Neural cell (in vitro differentiated cells): ENCODE measurements at regions not wholly inside any gene's neighbourhood (a gene's known extent, or its start where the extent isn't known, plus 50 kb on each side); places are given as distances from the start of the nearest gene placed in this dataset.

Experiments
- H2AFZ ChIP-seq: fragments of 200-600, 300-800 bp; sonication (generic), shearing (Covaris generic); 2 replicates; pipeline ENCODE4 v1.6.0; 2014; ENCODE audit warnings: low read depth, mild to moderate bottlenecking, antibody characterized with exemption, low read length, moderate library complexity
- H3F3A ChIP-seq: fragments of 200-600 bp; shearing (Covaris generic); 2 replicates; pipeline ENCODE4 v1.6.1; 2016; ENCODE audit warnings: mild to moderate bottlenecking, moderate library complexity, mixed read lengths, antibody characterized with exemption, low read length; ENCODE audit not compliant: insufficient read depth, poor library complexity, severe bottlenecking
- H3K27ac ChIP-seq: fragments of 200-600, 300-800 bp; sonication (generic), shearing (Covaris generic); 2 replicates; pipeline ENCODE4 v1.5.1; 2014; ENCODE audit warnings: mild to moderate bottlenecking, low read length, moderate library complexity
- H3K27me3 ChIP-seq: fragments of 300-800, 200-600 bp; sonication (generic), shearing (Covaris generic); 2 replicates; pipeline ENCODE4 v1.6.0; 2014; ENCODE audit warnings: mild to moderate bottlenecking, low read depth, low read length, moderate library complexity; ENCODE audit not compliant: insufficient read depth
- H3K36me3 ChIP-seq: fragments of 300-800, 200-600 bp; sonication (generic), shearing (Covaris generic); 2 replicates; pipeline ENCODE4 v1.5.1; 2014; ENCODE audit warnings: mild to moderate bottlenecking, antibody characterized with exemption, low read length, moderate library complexity; ENCODE audit not compliant: insufficient read depth
- H3K4me2 ChIP-seq: fragments of 300-800, 200-600 bp; sonication (generic), shearing (Covaris generic); 2 replicates; pipeline ENCODE4 v1.6.0; 2014; ENCODE audit warnings: mild to moderate bottlenecking, low read length
- H3K4me3 ChIP-seq: fragments of 300-800, 200-600 bp; sonication (generic), shearing (Covaris generic); 2 replicates; pipeline ENCODE4 v1.5.1; 2014; ENCODE audit warnings: mild to moderate bottlenecking, low read length, moderate library complexity
- H3K79me2 ChIP-seq: fragments of 200-600 bp; shearing (Covaris generic); replicated peaks from 2 replicates; pipeline ENCODE4 v1.6.0; 2014; ENCODE audit warnings: mild to moderate bottlenecking, low read length, moderate library complexity; ENCODE audit not compliant: insufficient read depth
- H3K9ac ChIP-seq: fragments of 300-800, 200-600 bp; sonication (generic), shearing (Covaris generic); 2 replicates; pipeline ENCODE4 v1.6.1; 2016; ENCODE audit warnings: mild to moderate bottlenecking, low read length, mixed read lengths
- H3K9me2 ChIP-seq: fragments of 200-600 bp; shearing (Covaris generic); 2 replicates; pipeline ENCODE4 v1.6.1; 2016; ENCODE audit warnings: mild to moderate bottlenecking, low read length, mixed read lengths; ENCODE audit not compliant: insufficient read depth
- H3K9me3 ChIP-seq: fragments of 200-600, 300-800 bp; sonication (generic), shearing (Covaris generic); 2 replicates; pipeline ENCODE4 v1.6.1; 2016; ENCODE audit warnings: mild to moderate bottlenecking, mixed run types, low read length, moderate library complexity, mixed read lengths
- H4K20me1 ChIP-seq: fragments of 200-600 bp; shearing (Covaris generic); 2 replicates; pipeline ENCODE4 v1.6.1; 2016; ENCODE audit warnings: mild to moderate bottlenecking, mixed run types; ENCODE audit not compliant: insufficient read depth
- CTCF ChIP-seq: fragments of 450-650 bp; IDR thresholded peaks from 2 replicates; pipeline ENCODE4 v1.5.1; 2014; ENCODE audit warnings: antibody characterized with exemption, mild to moderate bottlenecking, moderate library complexity; ENCODE audit not compliant: poor library complexity, severe bottlenecking
- EP300 ChIP-seq: fragments of 450-650 bp; conservative IDR thresholded peaks from 2 replicates; pipeline ENCODE4 v1.6.1; 2014; ENCODE audit warnings: antibody characterized with exemption, mild to moderate bottlenecking, moderate library complexity; ENCODE audit not compliant: poor library complexity, severe bottlenecking
- EZH2 ChIP-seq: fragments of 200-600, 300-800 bp; shearing (Covaris generic), sonication (generic); IDR thresholded peaks from 2 replicates; pipeline ENCODE4 v1.6.1; 2014; ENCODE audit warnings: antibody characterized with exemption, low read length, borderline replicate concordance, mild to moderate bottlenecking; ENCODE audit not compliant: insufficient read depth, poor library complexity, severe bottlenecking
- MXI1 ChIP-seq: fragments of 450-650 bp; conservative IDR thresholded peaks from 2 replicates; pipeline ENCODE4 v1.6.1; 2014; ENCODE audit warnings: antibody characterized with exemption, mild to moderate bottlenecking; ENCODE audit not compliant: poor library complexity, severe bottlenecking
- POLR2AphosphoS5 ChIP-seq: IDR thresholded peaks from 2 replicates; pipeline ENCODE4 v1.6.1; 2012
- RAD21 ChIP-seq: fragments of 450-650 bp; conservative IDR thresholded peaks from 2 replicates; pipeline ENCODE4 v1.6.1; 2014; ENCODE audit warnings: antibody characterized with exemption, mild to moderate bottlenecking, moderate library complexity
- REST ChIP-seq: IDR thresholded peaks from 2 replicates; pipeline ENCODE4 v1.6.1; 2012; ENCODE audit warnings: borderline replicate concordance
- SMC3 ChIP-seq: fragments of 450-650 bp; conservative IDR thresholded peaks from 2 replicates; pipeline ENCODE4 v1.6.1; 2014; ENCODE audit warnings: antibody characterized with exemption, mild to moderate bottlenecking, moderate library complexity; ENCODE audit not compliant: poor library complexity
- TAF1 ChIP-seq: IDR thresholded peaks from 2 replicates; pipeline ENCODE4 v1.6.1; 2012; ENCODE audit warnings: low read depth

GRCh38 chr1:118692143-118692542, 296.0 kb downstream of the TBX15 start:
- TF ChIP-seq CTCF (no peak), MXI1 (no peak), POLR2AphosphoS5 (no peak), SMC3 (no peak), REST (no peak), TAF1 (no peak), EZH2 (no peak), EP300 (no peak), RAD21 (no peak)
- no peaks in the 10 kb centered on the region for H3K36me3 ChIP-seq
- no peak overlapping the region for H2AFZ ChIP-seq
- no peak overlapping the region for H3K27ac ChIP-seq
- no peak overlapping the region for H3K4me3 ChIP-seq
- no peaks in the 10 kb centered on the region for H3K27me3 ChIP-seq
- no peaks in the 10 kb centered on the region for H4K20me1 ChIP-seq
- no peak overlapping the region for H3K9ac ChIP-seq
- H3K9me3 ChIP-seq = no peaks in the 10 kb centered on the region
- H3K4me2 ChIP-seq = no peak overlapping the region
- no peaks in the 10 kb centered on the region for H3F3A ChIP-seq
- H3K9me2 ChIP-seq = no peaks in the 10 kb centered on the region
- H3K79me2 ChIP-seq = no peaks in the 10 kb centered on the region

GRCh38 chr1:118688891-118689290, 299.3 kb downstream of the TBX15 start:
- no peak for TF ChIP-seq REST
- Histone ChIP-seq H3K9ac (no peak overlapping the region), H3K79me2 (no peaks in the 10 kb centered on the region), H3K36me3 (no peaks in the 10 kb centered on the region), H3K4me2 (no peak overlapping the region), H3K4me3 (no peak overlapping the region), H4K20me1 (no peaks in the 10 kb centered on the region), H3K9me3 (no peaks in the 10 kb centered on the region), H3K27me3 (no peaks in the 10 kb centered on the region), H2AFZ (no peak overlapping the region), H3K27ac (no peak overlapping the region), H3F3A (no peaks in the 10 kb centered on the region), H3K9me2 (peaks cover 3% of the 10 kb centered on the region)
